ENCODE measurements at regions not wholly inside any gene's neighbourhood (a gene's known extent, or its start where the extent isn't known, plus 50 kb on each side); places are given as distances from the start of the nearest gene placed in this dataset.
"Not testable (repeated sequence)": the region's sequence is repeated elsewhere in the genome, so short reads cannot be mapped to it uniquely, and the experiment has no call there.

GRCh38 chr1:30464187-30464617 lies 259.2 kb downstream of the MATN1 start:
- H3K9me3 ChIP-seq: no peaks in the 10 kb centered on the region
- H3K4me3 ChIP-seq: no peak overlapping the region
- TF ChIP-seq, protein P1, sequence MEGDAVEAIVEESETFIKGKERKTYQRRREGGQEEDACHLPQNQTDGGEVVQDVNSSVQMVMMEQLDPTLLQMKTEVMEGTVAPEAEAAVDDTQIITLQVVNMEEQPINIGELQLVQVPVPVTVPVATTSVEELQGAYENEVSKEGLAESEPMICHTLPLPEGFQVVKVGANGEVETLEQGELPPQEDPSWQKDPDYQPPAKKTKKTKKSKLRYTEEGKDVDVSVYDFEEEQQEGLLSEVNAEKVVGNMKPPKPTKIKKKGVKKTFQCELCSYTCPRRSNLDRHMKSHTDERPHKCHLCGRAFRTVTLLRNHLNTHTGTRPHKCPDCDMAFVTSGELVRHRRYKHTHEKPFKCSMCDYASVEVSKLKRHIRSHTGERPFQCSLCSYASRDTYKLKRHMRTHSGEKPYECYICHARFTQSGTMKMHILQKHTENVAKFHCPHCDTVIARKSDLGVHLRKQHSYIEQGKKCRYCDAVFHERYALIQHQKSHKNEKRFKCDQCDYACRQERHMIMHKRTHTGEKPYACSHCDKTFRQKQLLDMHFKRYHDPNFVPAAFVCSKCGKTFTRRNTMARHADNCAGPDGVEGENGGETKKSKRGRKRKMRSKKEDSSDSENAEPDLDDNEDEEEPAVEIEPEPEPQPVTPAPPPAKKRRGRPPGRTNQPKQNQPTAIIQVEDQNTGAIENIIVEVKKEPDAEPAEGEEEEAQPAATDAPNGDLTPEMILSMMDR (IDR thresholded peaks at IDR 0.05): no peak
- TF ChIP-seq EP300 (IDR thresholded peaks at IDR 0.05) (no peak), POLR2AphosphoS5 (IDR thresholded peaks at IDR 0.05) (no peak), POLR2A (IDR thresholded peaks at IDR 0.05) (no peak)
- no peaks in the 10 kb centered on the region for H3K4me1 ChIP-seq
- H3K27me3 ChIP-seq: no peaks in the 10 kb centered on the region
- no peak overlapping the region for H3K27ac ChIP-seq
- H3K36me3 ChIP-seq: no peaks in the 10 kb centered on the region
- DNase-seq (no peak), ATAC-seq (ENCODE audit: low FRiP score in 2 of 2) (no peak)
- 94 to 100% methylated on average over 1 of the region's 1 CpG for WGBS, 2 donors

DNA sequence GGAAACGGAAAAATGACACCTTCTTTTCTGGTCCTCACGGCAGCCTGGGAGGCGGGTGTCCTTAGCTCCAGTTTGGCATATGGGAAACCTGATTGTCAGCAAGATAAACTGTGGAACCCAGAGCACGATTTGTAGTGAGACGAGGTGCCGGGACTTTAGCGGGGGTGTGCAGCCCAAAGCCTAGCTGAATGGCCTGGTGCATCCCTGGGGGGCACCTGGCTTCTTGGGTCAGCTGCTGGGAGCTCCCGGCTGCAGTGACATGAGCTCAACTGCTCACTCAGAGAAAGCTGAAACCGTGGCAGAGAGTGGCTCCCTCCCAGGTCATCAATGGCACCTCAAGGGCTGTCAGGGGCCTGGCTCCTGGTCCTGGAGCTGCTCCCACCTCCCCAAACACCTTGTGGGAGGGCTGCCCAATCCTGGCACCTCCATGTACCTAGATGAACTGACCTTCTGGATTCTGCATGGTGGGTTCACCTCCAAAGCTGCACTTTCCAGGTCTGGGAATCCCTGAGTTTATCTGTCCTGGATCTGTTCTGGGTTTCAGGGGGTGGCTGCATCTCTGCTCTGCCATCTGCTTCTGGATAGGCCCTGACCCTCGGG lies 260.5 kb downstream of the MATN1 start:
- no peaks in the 10 kb centered on the region for H3K4me1 ChIP-seq
- DNase-seq (no peak), ATAC-seq (ENCODE audit: low FRiP score in 2 of 2) (no peak)
- H3K27ac ChIP-seq: no peak overlapping the region
- 69% methylated on average over 5 to 10 of the region's 10 CpGs for WGBS, 2 donors
- H3K36me3 ChIP-seq: no peaks in the 10 kb centered on the region
- TF ChIP-seq EP300 (IDR thresholded peaks at IDR 0.05) (no peak), POLR2A (IDR thresholded peaks at IDR 0.05) (no peak), POLR2AphosphoS5 (IDR thresholded peaks at IDR 0.05) (no peak)
- TF ChIP-seq, protein P1 (IDR thresholded peaks at IDR 0.05): no peak
- H3K27me3 ChIP-seq: no peaks in the 10 kb centered on the region
- no peaks in the 10 kb centered on the region for H3K9me3 ChIP-seq
- H3K4me3 ChIP-seq: no peak overlapping the region

- H3K27ac ChIP-seq: no peak overlapping the region
- H3K4me3 ChIP-seq: no peak overlapping the region
- H3K27me3 ChIP-seq: no peaks in the 10 kb centered on the region
- no peaks in the 10 kb centered on the region for H3K9me3 ChIP-seq
- ATAC-seq (ENCODE audit: low FRiP score in 2 of 2): no peak
- H3K4me1 ChIP-seq: no peaks in the 10 kb centered on the region
- 73 to 81% methylated on average over 4 of the region's 4 CpGs for whole genome bisulfite sequencing, 2 donors
- no peak for DNase-seq
- no peaks in the 10 kb centered on the region for H3K36me3 ChIP-seq
- no peak for TF ChIP-seq POLR2AphosphoS5 (IDR thresholded peaks at IDR 0.05)
- TF ChIP-seq, protein P1 (IDR thresholded peaks at IDR 0.05): no peak
- TF ChIP-seq POLR2A (IDR thresholded peaks at IDR 0.05): no peak
- no peak for TF ChIP-seq EP300 (IDR thresholded peaks at IDR 0.05)
Measured at GRCh38 chr1:30462166-30462565, 261.2 kb downstream of the MATN1 start.

GRCh38 chr1:30461640-30462039 lies 261.7 kb downstream of the MATN1 start:
- DNase-seq (no peak), ATAC-seq (ENCODE audit: low FRiP score in 2 of 2) (no peak)
- Histone ChIP-seq H3K4me1 (no peaks in the 10 kb centered on the region), H3K4me3 (no peak overlapping the region), H3K9me3 (no peaks in the 10 kb centered on the region), H3K27ac (no peak overlapping the region), H3K36me3 (no peaks in the 10 kb centered on the region), H3K27me3 (no peaks in the 10 kb centered on the region)
- TF ChIP-seq POLR2AphosphoS5 (IDR thresholded peaks at IDR 0.05) (no peak), EP300 (IDR thresholded peaks at IDR 0.05) (no peak)

- WGBS, 2 donors: 13 to 21% methylated on average over 1 of the region's 1 CpG
Measured at GRCh38 chr1:30460661-30461060, 262.7 kb downstream of the MATN1 start.

GRCh38 chr1:30458730-30459485 lies 264.5 kb downstream of the MATN1 start:
- peak in 1 of 2 donors; percentile 15 for DNase-seq
- H3K27me3 ChIP-seq; ATAC-seq (ENCODE audit: low FRiP score in 2 of 2); H3K4me3 ChIP-seq; H3K27ac ChIP-seq; H3K4me1 ChIP-seq; H3K9me3 ChIP-seq; H3K36me3 ChIP-seq: not testable (repeated sequence)
- 78 to 88% methylated on average over 7 to 13 of the region's 13 CpGs for WGBS, 2 donors

More at GRCh38 chr1:30460661-30461060, 262.7 kb downstream of the MATN1 start:
- Histone ChIP-seq H3K9me3 (no peaks in the 10 kb centered on the region), H3K36me3 (no peaks in the 10 kb centered on the region), H3K4me3 (no peak overlapping the region), H3K4me1 (no peaks in the 10 kb centered on the region), H3K27me3 (no peaks in the 10 kb centered on the region), H3K27ac (no peak overlapping the region)
- TF ChIP-seq POLR2A (IDR thresholded peaks at IDR 0.05): no peak
- no peak for TF ChIP-seq EP300 (IDR thresholded peaks at IDR 0.05)
- TF ChIP-seq, protein P1 (IDR thresholded peaks at IDR 0.05): no peak
- no peak for TF ChIP-seq POLR2AphosphoS5 (IDR thresholded peaks at IDR 0.05)
- ATAC-seq (ENCODE audit: low FRiP score in 2 of 2) (no peak), DNase-seq (peak in 1 of 2 donors; percentile 8)

All from upper lobe of left lung (tissue), 6 donors.